ENCODE measurements at regions not wholly inside any gene's neighbourhood (a gene's known extent, or its start where the extent isn't known, plus 50 kb on each side); places are given as distances from the start of the nearest gene placed in this dataset.

GRCh38 chr15:34700891-34701427 is 53.8 kb downstream of the GJD2 start:
- H3K4me1 ChIP-seq (ENCODE audit: control insufficient read depth in 5 of 5, insufficient read depth in 5 of 5, low read length in 5 of 5), result peaks cover 0 to 7% (median 0%) of the 10 kb centered on the region in 5 donors
- no peaks in the 10 kb centered on the region for H3K9me3 ChIP-seq (ENCODE audit: control insufficient read depth in 4 of 4, insufficient read depth in 3 of 4, low read length in 3 of 4)
- DNase-seq, result peak; percentile 22 to 67 (median 57)
- no peak for ATAC-seq (ENCODE audit: insufficient read depth, low FRiP score)
- no peaks in the 10 kb centered on the region for H3K36me3 ChIP-seq (ENCODE audit: control insufficient read depth in 4 of 4, insufficient read depth in 4 of 4, low read length in 4 of 4)
- H3K27ac ChIP-seq (ENCODE audit: low read depth in 1 of 2, low read length in 1 of 2), result no peak overlapping the region
- WGBS, 2 donors, result 79 to 82% methylated on average over 4 of the region's 4 CpGs
- H3K27me3 ChIP-seq (ENCODE audit: control insufficient read depth in 3 of 3, insufficient read depth in 3 of 3, low read length in 2 of 3), result no peaks in the 10 kb centered on the region
- no peak overlapping the region for H3K4me3 ChIP-seq
- no peak for TF ChIP-seq CTCF (IDR thresholded peaks at IDR 0.05; ENCODE audit: control extremely low read depth, extremely low read depth)
- no peak overlapping the region for H3K9ac ChIP-seq (ENCODE audit: insufficient read depth in 1 of 2, low read length in 2 of 2)

GRCh38 chr15:34699968-34700640 is 54.7 kb downstream of the GJD2 start:
- H3K27ac ChIP-seq (ENCODE audit: low read depth in 1 of 2, low read length in 1 of 2), result no peak overlapping the region
- H3K9ac ChIP-seq (ENCODE audit: insufficient read depth in 1 of 2, low read length in 2 of 2), result no peak overlapping the region
- TF ChIP-seq CTCF (IDR thresholded peaks at IDR 0.05; ENCODE audit: control extremely low read depth, extremely low read depth), result no peak
- 66 to 75% methylated on average over 4 of the region's 4 CpGs for WGBS, 2 donors
- DNase-seq (no peak), ATAC-seq (ENCODE audit: insufficient read depth, low FRiP score) (no peak)
- H3K4me3 ChIP-seq, result no peak overlapping the region
- H3K9me3 ChIP-seq (ENCODE audit: control insufficient read depth in 4 of 4, insufficient read depth in 3 of 4, low read length in 3 of 4), result no peaks in the 10 kb centered on the region
- H3K4me1 ChIP-seq (ENCODE audit: control insufficient read depth in 5 of 5, insufficient read depth in 5 of 5, low read length in 5 of 5), result peaks cover 0 to 7% (median 0%) of the 10 kb centered on the region in 5 donors
- no peaks in the 10 kb centered on the region for H3K36me3 ChIP-seq (ENCODE audit: control insufficient read depth in 4 of 4, insufficient read depth in 4 of 4, low read length in 4 of 4)
- H3K27me3 ChIP-seq (ENCODE audit: control insufficient read depth in 3 of 3, insufficient read depth in 3 of 3, low read length in 2 of 3), result no peaks in the 10 kb centered on the region

- H3K4me3 ChIP-seq, result no peak overlapping the region
- no peak for TF ChIP-seq CTCF (IDR thresholded peaks at IDR 0.05; ENCODE audit: control extremely low read depth, extremely low read depth)
- H3K27ac ChIP-seq (ENCODE audit: low read depth in 1 of 2, low read length in 1 of 2), result no peak overlapping the region
- no peaks in the 10 kb centered on the region for H3K9me3 ChIP-seq (ENCODE audit: control insufficient read depth in 4 of 4, insufficient read depth in 3 of 4, low read length in 3 of 4)
- no peaks in the 10 kb centered on the region for H3K27me3 ChIP-seq (ENCODE audit: control insufficient read depth in 3 of 3, insufficient read depth in 3 of 3, low read length in 2 of 3)
- no peak overlapping the region for H3K9ac ChIP-seq (ENCODE audit: insufficient read depth in 1 of 2, low read length in 2 of 2)
- 38 to 63% methylated on average over 1 of the region's 1 CpG for WGBS, 2 donors
- no peaks in the 10 kb centered on the region for H3K36me3 ChIP-seq (ENCODE audit: control insufficient read depth in 4 of 4, insufficient read depth in 4 of 4, low read length in 4 of 4)
- peaks cover 0 to 6% (median 0%) of the 10 kb centered on the region in 5 donors for H3K4me1 ChIP-seq (ENCODE audit: control insufficient read depth in 5 of 5, insufficient read depth in 5 of 5, low read length in 5 of 5)
- no peak for DNase-seq
- no peak for ATAC-seq (ENCODE audit: insufficient read depth, low FRiP score)
Measured at GRCh38 chr15:34696506-34696905, 58.3 kb downstream of the GJD2 start.
